Suprapubic skin (tissue), 3 donors: ENCODE measurements at regions not wholly inside any gene's neighbourhood (a gene's known extent, or its start where the extent isn't known, plus 50 kb on each side); places are given as distances from the start of the nearest gene placed in this dataset.

ENCODE experiments used
- CTCF ChIP-seq, 2 donors: fragments of 200-600 bp in 1 of 2; fragments of 450-650 bp in 1 of 2; sonication (generic) in 1 of 2; IDR thresholded peaks; one replicate each; pipeline ENCODE4 v1.5.1; 2016 to 2019; ENCODE audit warnings: antibody characterized with exemption in 2 of 2, mild to moderate bottlenecking in 1 of 2, moderate library complexity in 1 of 2
- POLR2A ChIP-seq, 2 donors: fragments of 450-650 bp; IDR thresholded peaks; one replicate each; pipeline ENCODE4 v1.6.1; 2017; ENCODE audit warnings: antibody characterized with exemption in 2 of 2, mild to moderate bottlenecking in 2 of 2, moderate library complexity in 2 of 2

- TF ChIP-seq CTCF (IDR thresholded peaks at IDR 0.05) = no peak
- no peak for TF ChIP-seq POLR2A (IDR thresholded peaks at IDR 0.05)
These were observed 389.1 kb downstream of the NKX6-1 start for GRCh38 chr4:84110040-84110439.
